Osteoblast (primary cell): ENCODE measurements at regions not wholly inside any gene's neighbourhood (a gene's known extent, or its start where the extent isn't known, plus 50 kb on each side); places are given as distances from the start of the nearest gene placed in this dataset.
A peak's percentile ranks its signal among the peaks of the same experiment; 100 is the strongest.

Experiments
- DNase-seq: peaks from one replicate; pipeline ENCODE4 v3.0.0; 2011; ENCODE audit warnings: low spot score, mixed read lengths; ENCODE audit not compliant: insufficient read length; ENCODE audit errors: missing footprints
- H2AFZ ChIP-seq: 2 replicates; pipeline ENCODE4 v1.6.0; 2011; ENCODE audit warnings: mild to moderate bottlenecking, low read length
- H3K27ac ChIP-seq: 2 replicates; pipeline ENCODE4 v1.5.1; 2011; ENCODE audit warnings: mild to moderate bottlenecking, low read depth, low read length, moderate library complexity
- H3K27me3 ChIP-seq: 2 replicates; pipeline ENCODE4 v1.6.0; 2012; ENCODE audit warnings: mild to moderate bottlenecking, control low read depth, inconsistent platforms, low read length, moderate library complexity; ENCODE audit not compliant: insufficient read depth
- H3K36me3 ChIP-seq: 2 replicates; pipeline ENCODE4 v1.5.1; 2011; ENCODE audit warnings: mild to moderate bottlenecking, low read length, control low read depth, moderate library complexity; ENCODE audit not compliant: insufficient read depth
- H3K4me1 ChIP-seq: 2 replicates; pipeline ENCODE4 v1.5.1; 2011; ENCODE audit warnings: mild to moderate bottlenecking, low read length, control low read depth, moderate library complexity; ENCODE audit not compliant: insufficient read depth
- H3K4me2 ChIP-seq: 2 replicates; pipeline ENCODE4 v1.6.0; 2011; ENCODE audit warnings: mild to moderate bottlenecking, low read length; ENCODE audit not compliant: insufficient read depth
- H3K4me3 ChIP-seq: fragments of 200-600 bp; sonication (generic); 3 replicates; pipeline ENCODE4 v1.5.1; 2012; ENCODE audit warnings: mild to moderate bottlenecking, low read length, inconsistent platforms; ENCODE audit not compliant: insufficient read depth
- H3K79me2 ChIP-seq: 2 replicates; pipeline ENCODE4 v1.6.0; 2012; ENCODE audit warnings: mild to moderate bottlenecking, low read length, control low read depth, inconsistent platforms; ENCODE audit not compliant: insufficient read depth
- H3K9me3 ChIP-seq: 2 replicates; pipeline ENCODE4 v1.5.1; 2011; ENCODE audit warnings: low read depth, low read length, control low read depth
- H4K20me1 ChIP-seq: 2 replicates; pipeline ENCODE4 v1.6.0; 2012; ENCODE audit warnings: mild to moderate bottlenecking, low read length, control low read depth; ENCODE audit not compliant: insufficient read depth
- CTCF ChIP-seq: IDR thresholded peaks from 2 replicates; pipeline ENCODE4 v1.5.1; 2011; ENCODE audit warnings: mild to moderate bottlenecking, low read depth, low read length, moderate library complexity; ENCODE audit errors: extremely low read depth

- Histone ChIP-seq H3K27me3 (peaks cover 7% of the 10 kb centered on the region), H2AFZ (no peak overlapping the region), H3K9me3 (no peaks in the 10 kb centered on the region), H3K4me2 (no peak overlapping the region), H3K36me3 (no peaks in the 10 kb centered on the region), H3K79me2 (no peaks in the 10 kb centered on the region), H4K20me1 (no peaks in the 10 kb centered on the region), H3K27ac (no peak overlapping the region), H3K4me3 (no peak overlapping the region), H3K4me1 (no peaks in the 10 kb centered on the region)
- peak; percentile 77 for TF ChIP-seq CTCF
- DNase-seq: peak; percentile 72
These were observed 72.7 kb upstream of the AK4 start for GRCh38 chr1:65075123-65075976.

DNA sequence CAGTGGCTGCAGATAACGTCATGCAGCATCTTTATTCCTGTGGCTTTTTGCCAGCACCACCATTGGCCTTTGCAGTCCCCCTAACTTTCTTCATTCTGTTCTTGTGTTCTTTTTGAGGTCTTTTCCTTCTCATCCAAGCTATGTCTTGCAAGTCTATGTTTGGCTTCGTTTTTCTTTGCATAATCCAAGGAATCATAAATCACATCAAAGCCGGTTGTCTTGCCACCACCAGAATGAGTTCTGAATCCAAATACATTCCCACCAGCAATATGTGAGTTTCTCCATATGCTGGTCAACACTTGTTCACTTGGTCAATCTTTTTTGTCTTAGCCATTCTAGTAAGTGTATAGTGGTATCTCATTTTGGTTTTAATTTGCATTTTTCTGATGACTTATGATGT is 70.6 kb upstream of the AK4 start:
- no peak overlapping the region for H3K4me2 ChIP-seq
- H3K27ac ChIP-seq: no peak overlapping the region
- H2AFZ ChIP-seq: no peak overlapping the region
- no peak overlapping the region for H3K4me3 ChIP-seq
- H3K27me3 ChIP-seq: peaks cover 4% of the 10 kb centered on the region
- H4K20me1 ChIP-seq: no peaks in the 10 kb centered on the region
- H3K79me2 ChIP-seq: no peaks in the 10 kb centered on the region
- H3K36me3 ChIP-seq: no peaks in the 10 kb centered on the region
- no peaks in the 10 kb centered on the region for H3K9me3 ChIP-seq
- TF ChIP-seq CTCF: no peak
- no peak for DNase-seq
- no peaks in the 10 kb centered on the region for H3K4me1 ChIP-seq

DNA sequence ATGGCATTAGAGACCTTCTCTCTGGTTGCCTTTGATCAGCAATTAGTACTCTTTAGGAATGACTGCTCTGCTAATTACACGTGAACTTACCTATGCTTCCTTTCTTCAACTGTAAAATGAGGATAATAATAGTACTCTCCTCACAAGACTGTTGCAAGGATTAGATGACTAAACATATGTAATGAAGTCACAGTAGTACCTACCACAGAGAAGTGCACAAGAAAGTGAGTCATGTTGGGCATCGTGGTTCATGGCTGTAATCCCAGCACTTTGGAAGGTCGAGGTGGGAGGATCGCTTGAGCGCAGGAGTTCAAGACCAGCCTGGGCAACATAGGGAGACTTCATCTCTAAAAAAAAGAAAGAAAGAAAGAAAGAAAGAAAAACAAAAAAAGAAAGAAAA is 68.1 kb upstream of the AK4 start:
- no peaks in the 10 kb centered on the region for H4K20me1 ChIP-seq
- no peaks in the 10 kb centered on the region for H3K4me1 ChIP-seq
- no peak for TF ChIP-seq CTCF
- no peak overlapping the region for H3K4me2 ChIP-seq
- no peak overlapping the region for H3K4me3 ChIP-seq
- no peak overlapping the region for H2AFZ ChIP-seq
- no peaks in the 10 kb centered on the region for H3K27me3 ChIP-seq
- H3K27ac ChIP-seq: no peak overlapping the region
- H3K36me3 ChIP-seq: no peaks in the 10 kb centered on the region
- no peaks in the 10 kb centered on the region for H3K79me2 ChIP-seq
- DNase-seq: peak; percentile 69
- H3K9me3 ChIP-seq: no peaks in the 10 kb centered on the region

- no peaks in the 10 kb centered on the region for H3K27me3 ChIP-seq
- no peaks in the 10 kb centered on the region for H3K4me1 ChIP-seq
- H3K79me2 ChIP-seq: no peaks in the 10 kb centered on the region
- H3K36me3 ChIP-seq: no peaks in the 10 kb centered on the region
- H3K27ac ChIP-seq: no peak overlapping the region
- no peaks in the 10 kb centered on the region for H4K20me1 ChIP-seq
- no peak overlapping the region for H3K4me2 ChIP-seq
- no peaks in the 10 kb centered on the region for H3K9me3 ChIP-seq
- TF ChIP-seq CTCF: no peak
- H2AFZ ChIP-seq: no peak overlapping the region
- no peak overlapping the region for H3K4me3 ChIP-seq
- no peak for DNase-seq
These were observed 65.5 kb upstream of the AK4 start for GRCh38 chr1:65082346-65083040.
